ENCODE measurements at regions not wholly inside any gene's neighbourhood (a gene's known extent, or its start where the extent isn't known, plus 50 kb on each side); places are given as distances from the start of the nearest gene placed in this dataset.

DNA sequence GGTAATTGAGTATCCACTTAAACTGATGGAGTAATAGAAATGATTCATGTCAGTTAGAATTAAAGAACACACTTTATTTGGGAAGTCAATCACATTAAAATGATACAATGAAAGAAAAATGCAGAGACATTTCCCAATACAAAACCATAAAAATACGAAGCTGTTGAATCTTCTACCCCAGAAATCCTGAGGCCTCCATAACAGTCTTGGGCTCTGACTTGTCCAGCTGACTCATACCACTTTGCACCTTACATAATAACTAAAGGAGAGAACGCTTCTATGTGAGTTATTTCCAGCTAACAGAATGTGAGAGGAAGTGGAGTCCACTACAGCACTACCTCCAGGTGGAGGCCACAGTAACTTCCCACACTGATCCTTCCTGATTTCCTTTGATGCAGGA is 305.0 kb downstream of the MRPS30 start (continued):
- TF ChIP-seq, protein P1, sequence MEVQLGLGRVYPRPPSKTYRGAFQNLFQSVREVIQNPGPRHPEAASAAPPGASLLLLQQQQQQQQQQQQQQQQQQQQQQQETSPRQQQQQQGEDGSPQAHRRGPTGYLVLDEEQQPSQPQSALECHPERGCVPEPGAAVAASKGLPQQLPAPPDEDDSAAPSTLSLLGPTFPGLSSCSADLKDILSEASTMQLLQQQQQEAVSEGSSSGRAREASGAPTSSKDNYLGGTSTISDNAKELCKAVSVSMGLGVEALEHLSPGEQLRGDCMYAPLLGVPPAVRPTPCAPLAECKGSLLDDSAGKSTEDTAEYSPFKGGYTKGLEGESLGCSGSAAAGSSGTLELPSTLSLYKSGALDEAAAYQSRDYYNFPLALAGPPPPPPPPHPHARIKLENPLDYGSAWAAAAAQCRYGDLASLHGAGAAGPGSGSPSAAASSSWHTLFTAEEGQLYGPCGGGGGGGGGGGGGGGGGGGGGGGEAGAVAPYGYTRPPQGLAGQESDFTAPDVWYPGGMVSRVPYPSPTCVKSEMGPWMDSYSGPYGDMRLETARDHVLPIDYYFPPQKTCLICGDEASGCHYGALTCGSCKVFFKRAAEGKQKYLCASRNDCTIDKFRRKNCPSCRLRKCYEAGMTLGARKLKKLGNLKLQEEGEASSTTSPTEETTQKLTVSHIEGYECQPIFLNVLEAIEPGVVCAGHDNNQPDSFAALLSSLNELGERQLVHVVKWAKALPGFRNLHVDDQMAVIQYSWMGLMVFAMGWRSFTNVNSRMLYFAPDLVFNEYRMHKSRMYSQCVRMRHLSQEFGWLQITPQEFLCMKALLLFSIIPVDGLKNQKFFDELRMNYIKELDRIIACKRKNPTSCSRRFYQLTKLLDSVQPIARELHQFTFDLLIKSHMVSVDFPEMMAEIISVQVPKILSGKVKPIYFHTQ (CRISPR knock-in tag; IDR thresholded peaks at IDR 0.05) = no peak
- TF ChIP-seq SMAD4 (CRISPR knock-in tag; IDR thresholded peaks at IDR 0.05) (no peak), SMAD3 (CRISPR knock-in tag; IDR thresholded peaks at IDR 0.05; ENCODE audit: borderline replicate concordance) (no peak), NFYB (CRISPR knock-in tag; conservative IDR thresholded peaks at IDR 0.05; ENCODE audit: low read depth) (no peak), ZNF263 (CRISPR knock-in tag; IDR thresholded peaks at IDR 0.05; ENCODE audit: low read depth) (no peak)

DNA sequence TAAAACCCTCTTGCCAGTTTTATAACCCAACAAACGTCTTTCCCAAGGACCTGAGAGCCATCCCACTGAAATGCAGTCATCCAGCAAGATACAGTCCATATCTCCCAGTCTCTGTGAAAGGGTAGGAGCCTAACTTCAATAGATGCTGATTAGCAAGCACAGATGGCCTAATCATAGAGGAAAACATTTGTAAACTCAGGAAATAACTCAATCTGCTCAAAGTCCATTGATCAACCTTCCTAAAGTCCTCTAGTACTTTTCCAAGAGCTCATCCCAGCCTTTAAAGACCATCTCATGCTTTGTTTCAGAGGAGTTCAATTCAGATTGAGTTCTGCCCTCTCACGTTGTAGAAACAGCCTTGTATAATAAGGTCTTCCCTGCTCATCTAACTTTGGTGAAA is 324.2 kb downstream of the MRPS30 start:
- Mint-ChIP-seq H3K4me1 (peaks cover 7% of the 10 kb centered on the region; the same call in 1 of the 2 replicates), H3K4me3 (no peak overlapping the region), H3K27ac (no peak overlapping the region), H3K36me3 (peaks cover 7% of the 10 kb centered on the region; the same call in 1 of the 2 replicates), H3K9me3 (peaks cover 18% of the 10 kb centered on the region; the same call in 1 of the 2 replicates), H3K27me3 (ENCODE audit: low read depth) (no peaks in the 10 kb centered on the region)
- ChIA-PET CTCF (no interaction called here), POLR2A (no interaction called here)
- no peak for DNase-seq (ENCODE audit: low spot score)
- no peak for ATAC-seq
- TF ChIP-seq, protein P2, sequence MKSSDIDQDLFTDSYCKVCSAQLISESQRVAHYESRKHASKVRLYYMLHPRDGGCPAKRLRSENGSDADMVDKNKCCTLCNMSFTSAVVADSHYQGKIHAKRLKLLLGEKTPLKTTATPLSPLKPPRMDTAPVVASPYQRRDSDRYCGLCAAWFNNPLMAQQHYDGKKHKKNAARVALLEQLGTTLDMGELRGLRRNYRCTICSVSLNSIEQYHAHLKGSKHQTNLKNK (CRISPR knock-in tag; IDR thresholded peaks at IDR 0.05) = no peak
- TF ChIP-seq, protein P3, sequence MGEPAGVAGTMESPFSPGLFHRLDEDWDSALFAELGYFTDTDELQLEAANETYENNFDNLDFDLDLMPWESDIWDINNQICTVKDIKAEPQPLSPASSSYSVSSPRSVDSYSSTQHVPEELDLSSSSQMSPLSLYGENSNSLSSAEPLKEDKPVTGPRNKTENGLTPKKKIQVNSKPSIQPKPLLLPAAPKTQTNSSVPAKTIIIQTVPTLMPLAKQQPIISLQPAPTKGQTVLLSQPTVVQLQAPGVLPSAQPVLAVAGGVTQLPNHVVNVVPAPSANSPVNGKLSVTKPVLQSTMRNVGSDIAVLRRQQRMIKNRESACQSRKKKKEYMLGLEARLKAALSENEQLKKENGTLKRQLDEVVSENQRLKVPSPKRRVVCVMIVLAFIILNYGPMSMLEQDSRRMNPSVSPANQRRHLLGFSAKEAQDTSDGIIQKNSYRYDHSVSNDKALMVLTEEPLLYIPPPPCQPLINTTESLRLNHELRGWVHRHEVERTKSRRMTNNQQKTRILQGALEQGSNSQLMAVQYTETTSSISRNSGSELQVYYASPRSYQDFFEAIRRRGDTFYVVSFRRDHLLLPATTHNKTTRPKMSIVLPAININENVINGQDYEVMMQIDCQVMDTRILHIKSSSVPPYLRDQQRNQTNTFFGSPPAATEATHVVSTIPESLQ (CRISPR knock-in tag; IDR thresholded peaks at IDR 0.05) = no peak
- TF ChIP-seq OVOL2 (CRISPR knock-in tag; IDR thresholded peaks at IDR 0.05; ENCODE audit: borderline replicate concordance) (no peak), JUN (CRISPR knock-in tag; IDR thresholded peaks at IDR 0.05) (no peak), CBFB (CRISPR knock-in tag; IDR thresholded peaks at IDR 0.05; ENCODE audit: low read depth) (no peak), RORB (CRISPR knock-in tag; IDR thresholded peaks at IDR 0.05) (no peak)
- TF ChIP-seq, protein P4, sequence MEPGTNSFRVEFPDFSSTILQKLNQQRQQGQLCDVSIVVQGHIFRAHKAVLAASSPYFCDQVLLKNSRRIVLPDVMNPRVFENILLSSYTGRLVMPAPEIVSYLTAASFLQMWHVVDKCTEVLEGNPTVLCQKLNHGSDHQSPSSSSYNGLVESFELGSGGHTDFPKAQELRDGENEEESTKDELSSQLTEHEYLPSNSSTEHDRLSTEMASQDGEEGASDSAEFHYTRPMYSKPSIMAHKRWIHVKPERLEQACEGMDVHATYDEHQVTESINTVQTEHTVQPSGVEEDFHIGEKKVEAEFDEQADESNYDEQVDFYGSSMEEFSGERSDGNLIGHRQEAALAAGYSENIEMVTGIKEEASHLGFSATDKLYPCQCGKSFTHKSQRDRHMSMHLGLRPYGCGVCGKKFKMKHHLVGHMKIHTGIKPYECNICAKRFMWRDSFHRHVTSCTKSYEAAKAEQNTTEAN (CRISPR knock-in tag; IDR thresholded peaks at IDR 0.05) = no peak
- TF ChIP-seq, protein P5, sequence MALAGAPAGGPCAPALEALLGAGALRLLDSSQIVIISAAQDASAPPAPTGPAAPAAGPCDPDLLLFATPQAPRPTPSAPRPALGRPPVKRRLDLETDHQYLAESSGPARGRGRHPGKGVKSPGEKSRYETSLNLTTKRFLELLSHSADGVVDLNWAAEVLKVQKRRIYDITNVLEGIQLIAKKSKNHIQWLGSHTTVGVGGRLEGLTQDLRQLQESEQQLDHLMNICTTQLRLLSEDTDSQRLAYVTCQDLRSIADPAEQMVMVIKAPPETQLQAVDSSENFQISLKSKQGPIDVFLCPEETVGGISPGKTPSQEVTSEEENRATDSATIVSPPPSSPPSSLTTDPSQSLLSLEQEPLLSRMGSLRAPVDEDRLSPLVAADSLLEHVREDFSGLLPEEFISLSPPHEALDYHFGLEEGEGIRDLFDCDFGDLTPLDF (CRISPR knock-in tag; IDR thresholded peaks at IDR 0.05) = no peak

DNA sequence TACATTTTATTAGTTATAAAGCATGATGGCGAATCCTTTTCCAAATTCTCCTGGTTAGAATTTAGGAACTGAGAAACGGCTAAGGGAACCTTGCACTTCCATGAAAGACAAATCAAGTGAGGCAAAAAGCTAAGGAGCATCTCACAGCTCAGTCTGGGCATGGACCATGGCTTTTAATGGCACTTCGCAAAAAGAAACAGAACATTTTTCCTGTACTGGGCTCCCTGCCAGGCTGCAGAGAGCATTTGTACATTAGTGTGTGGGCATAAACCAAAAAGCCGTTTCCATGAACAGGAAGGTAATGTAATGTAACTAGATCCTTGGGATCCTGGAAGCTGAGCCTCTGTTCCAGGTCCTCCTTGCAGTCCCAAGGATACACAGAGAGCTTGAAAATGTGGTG is 354.2 kb downstream of the MRPS30 start:
- Mint-ChIP-seq H3K9me3 (peaks cover 17% of the 10 kb centered on the region), H3K4me3 (no peak overlapping the region), H3K4me1 (0 out of 2 replicates have a peak, but pooled peaks cover 9% of the 10 kb centered on the region), H3K27ac (0 out of 2 replicates have a peak overlapping the region, but pooled peaks have one; percentile 20), H3K27me3 (ENCODE audit: low read depth) (no peaks in the 10 kb centered on the region), H3K36me3 (no peaks in the 10 kb centered on the region)
- POLR2A ChIA-PET = no interaction called here
- CTCF ChIA-PET = no interaction called here
- no peak for ATAC-seq
- no peak for DNase-seq (ENCODE audit: low spot score)
- TF ChIP-seq, protein P6, sequence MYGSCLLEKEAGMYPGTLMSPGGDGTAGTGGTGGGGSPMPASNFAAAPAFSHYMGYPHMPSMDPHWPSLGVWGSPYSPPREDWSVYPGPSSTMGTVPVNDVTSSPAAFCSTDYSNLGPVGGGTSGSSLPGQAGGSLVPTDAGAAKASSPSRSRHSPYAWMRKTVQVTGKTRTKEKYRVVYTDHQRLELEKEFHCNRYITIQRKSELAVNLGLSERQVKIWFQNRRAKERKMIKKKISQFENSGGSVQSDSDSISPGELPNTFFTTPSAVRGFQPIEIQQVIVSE (CRISPR knock-in tag; IDR thresholded peaks at IDR 0.05; ENCODE audit: borderline replicate concordance) = no peak
- TF ChIP-seq, protein P7, sequence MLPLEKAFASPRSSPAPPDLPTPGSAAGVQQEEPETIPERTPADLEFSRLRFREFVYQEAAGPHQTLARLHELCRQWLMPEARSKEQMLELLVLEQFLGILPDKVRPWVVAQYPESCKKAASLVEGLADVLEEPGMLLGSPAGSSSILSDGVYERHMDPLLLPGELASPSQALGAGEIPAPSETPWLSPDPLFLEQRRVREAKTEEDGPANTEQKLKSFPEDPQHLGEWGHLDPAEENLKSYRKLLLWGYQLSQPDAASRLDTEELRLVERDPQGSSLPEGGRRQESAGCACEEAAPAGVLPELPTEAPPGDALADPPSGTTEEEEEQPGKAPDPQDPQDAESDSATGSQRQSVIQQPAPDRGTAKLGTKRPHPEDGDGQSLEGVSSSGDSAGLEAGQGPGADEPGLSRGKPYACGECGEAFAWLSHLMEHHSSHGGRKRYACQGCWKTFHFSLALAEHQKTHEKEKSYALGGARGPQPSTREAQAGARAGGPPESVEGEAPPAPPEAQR (CRISPR knock-in tag; IDR thresholded peaks at IDR 0.05) = no peak

Data from WTC11 (cell line).